DLD1 (cell line): ENCODE measurements at regions not wholly inside any gene's neighbourhood (a gene's known extent, or its start where the extent isn't known, plus 50 kb on each side); places are given as distances from the start of the nearest gene placed in this dataset.
"Not testable (repeated sequence)": the region's sequence is repeated elsewhere in the genome, so short reads cannot be mapped to it uniquely, and the experiment has no call there.

Experiments
- in situ Hi-C: cut with HindIII; loops from 2 replicates; pipeline ENCODE4 v1.10.0; 2017; ENCODE audit warnings: low sequenced_read_pairs

- in situ Hi-C loops: no loop called here
These were observed 113.0 kb upstream of the RREB1 start for GRCh38 chr6:6994796-6995195.

DNA sequence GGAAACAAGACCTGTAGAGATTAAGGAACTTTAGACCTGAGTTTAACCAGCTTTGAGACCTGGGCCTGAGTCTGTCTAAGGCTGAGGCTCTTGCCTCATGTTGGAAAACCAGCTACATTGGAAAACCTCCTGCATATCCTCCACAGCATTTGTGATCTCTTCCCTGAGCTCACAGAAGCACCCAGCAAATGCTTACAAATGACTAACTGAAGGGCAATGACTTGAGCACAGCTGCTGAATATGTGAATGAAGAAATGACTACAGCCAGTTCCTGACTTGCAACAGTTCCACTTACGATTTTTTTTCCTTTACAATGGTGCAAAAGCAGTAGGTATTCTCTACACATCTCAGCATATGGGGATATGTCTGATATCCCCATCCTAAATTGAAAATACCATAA, 112.4 kb upstream of the RREB1 start:
- in situ Hi-C loops: no loop called here

DNA sequence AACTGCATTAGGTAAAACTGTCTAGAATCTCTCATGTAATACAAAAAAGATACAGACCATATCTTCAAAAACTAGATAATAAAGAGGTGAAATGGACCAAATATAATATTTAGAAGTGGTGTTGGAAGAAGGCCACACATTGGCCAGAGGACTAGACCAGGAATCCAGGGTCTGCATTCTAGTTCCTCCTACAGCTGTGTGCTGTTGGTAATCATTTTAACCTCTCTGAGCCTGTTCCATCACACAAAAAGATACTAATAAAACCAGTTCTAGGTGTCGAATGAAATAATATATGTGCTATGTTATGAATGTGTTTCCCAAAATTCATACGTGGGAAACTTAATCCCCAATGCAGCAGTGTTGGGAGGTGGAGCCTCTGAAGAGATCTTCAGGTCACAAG, 111.6 kb upstream of the RREB1 start:
- in situ Hi-C loops: no loop called here

DNA sequence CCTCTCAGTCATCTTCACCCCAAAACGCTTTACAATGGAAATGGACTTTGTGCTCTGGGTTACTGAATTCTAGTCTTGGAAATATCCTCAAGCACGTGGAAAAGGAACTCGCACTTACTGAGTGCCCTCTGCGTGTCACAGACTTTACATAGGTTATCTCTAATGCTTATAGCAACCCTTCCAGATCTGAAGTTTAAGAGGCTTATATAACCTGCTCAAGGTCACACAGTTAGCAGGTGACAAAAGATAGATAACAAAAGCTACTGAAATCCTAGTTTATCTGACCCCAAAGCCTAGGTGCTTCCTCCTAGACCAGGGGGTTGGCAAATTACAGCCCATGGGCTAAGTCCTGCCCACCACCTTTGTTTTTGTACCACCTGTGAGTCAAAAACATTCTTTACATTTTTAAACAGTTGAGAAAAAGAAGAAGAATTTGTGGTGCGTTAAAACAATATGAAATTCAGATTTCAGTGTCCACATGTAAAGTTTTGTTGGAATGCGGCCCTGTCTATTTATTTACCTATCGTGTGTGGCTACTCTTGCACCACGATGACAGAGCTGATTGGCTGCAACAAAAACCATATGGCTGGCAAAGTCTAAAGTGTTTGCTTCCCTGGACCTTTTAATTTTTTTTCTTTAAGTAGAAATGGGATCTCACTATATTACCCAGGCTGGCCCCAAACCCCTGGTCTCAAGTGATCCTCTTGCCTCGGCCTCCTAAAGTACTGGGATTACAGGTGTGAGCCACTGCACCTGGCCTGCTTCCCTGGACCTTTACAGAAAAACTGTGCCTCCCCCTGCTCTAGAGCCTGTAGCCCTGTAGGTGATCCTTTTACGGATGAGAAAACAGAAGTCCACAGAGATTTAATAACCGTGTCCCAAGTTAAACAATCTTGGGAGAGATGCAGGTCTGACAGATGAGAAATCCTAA, 110.2 kb upstream of the RREB1 start:
- in situ Hi-C loops: no loop called here

DNA sequence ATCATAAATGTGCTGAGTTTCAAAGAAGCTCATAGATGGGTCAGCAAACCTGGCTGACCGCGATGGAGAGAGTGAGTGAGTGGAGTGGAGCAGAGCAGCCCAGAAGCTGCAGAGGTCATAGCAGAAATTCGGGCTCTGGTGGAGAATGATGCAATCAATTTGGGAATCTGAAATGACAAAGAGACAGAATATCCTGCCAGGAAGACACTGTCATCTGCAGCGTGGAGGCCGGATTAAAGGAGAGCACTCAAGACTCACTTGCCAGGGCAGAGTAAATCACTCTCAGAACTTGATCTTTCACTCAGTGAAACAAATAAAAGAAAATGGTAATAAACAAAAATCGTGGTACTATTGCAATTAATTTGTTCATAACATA, 109.6 kb upstream of the RREB1 start:
- in situ Hi-C loops: no loop called here

DNA sequence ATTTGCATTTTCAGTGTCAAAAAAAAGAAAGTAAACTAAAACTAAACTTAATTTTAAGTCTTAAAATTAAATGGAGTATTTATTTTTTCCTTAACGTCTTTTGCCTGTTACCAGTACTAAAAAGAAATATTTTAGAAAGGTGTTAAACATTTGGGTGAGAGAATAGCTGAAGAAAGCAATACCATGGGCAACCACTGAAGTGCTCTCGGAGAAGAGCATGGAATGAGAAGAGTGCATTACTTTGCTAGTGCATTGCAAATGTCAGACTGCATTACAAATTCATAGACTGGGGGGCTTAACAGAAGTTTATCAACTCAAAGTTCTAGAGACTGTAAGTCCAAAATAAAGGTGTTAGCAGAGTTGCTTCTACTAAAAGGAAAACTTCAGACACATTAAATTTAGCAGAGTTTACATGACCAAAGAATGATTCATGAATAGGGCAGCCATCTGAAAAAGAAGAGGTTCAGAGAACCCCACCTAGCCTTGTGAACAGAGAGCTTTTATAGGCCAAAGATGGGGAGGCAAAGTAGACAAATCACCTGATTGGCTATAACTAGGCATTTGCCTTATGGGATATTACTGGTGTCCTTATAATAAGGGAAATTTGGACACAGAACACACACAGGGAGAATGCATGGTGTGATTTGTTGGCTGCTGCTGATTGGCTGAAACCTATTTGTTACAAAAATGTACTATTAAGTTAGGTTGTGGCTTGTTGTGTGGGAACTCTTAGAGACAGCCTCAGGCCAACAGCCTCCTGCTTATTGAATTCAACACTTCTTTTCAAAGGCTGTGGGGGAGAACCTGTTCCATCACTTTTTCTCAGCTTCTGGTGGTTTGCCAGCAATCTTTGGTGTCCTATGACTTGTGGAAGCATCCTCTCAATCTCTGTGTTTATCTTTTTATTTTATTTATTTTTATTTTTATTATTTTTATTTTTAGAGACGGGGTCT, 106.7 kb upstream of the RREB1 start:
- in situ Hi-C loops: no loop called here

DNA sequence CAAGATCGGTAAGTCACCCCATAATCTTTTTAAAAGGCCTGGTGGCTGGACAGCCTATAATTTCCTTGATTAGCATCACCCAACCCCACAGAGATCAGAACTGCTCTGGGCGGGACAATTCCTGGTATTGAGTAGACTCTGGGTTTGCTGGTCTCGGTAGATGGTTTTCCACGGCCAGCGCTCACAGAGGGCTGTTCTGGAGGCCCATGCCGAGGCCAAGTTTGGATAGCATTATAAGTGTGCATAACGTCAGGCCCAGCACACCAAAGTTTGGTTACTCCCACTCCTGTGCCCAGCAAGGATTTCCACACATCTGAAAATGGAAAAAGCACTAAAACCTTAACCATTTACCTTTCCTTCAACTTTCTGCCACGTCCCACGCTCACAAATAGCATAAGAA, 104.7 kb upstream of the RREB1 start:
- in situ Hi-C loops: no loop called here

GRCh38 chr6:7004581-7005297, 103.0 kb upstream of the RREB1 start:
- in situ Hi-C loops: no loop called here

DNA sequence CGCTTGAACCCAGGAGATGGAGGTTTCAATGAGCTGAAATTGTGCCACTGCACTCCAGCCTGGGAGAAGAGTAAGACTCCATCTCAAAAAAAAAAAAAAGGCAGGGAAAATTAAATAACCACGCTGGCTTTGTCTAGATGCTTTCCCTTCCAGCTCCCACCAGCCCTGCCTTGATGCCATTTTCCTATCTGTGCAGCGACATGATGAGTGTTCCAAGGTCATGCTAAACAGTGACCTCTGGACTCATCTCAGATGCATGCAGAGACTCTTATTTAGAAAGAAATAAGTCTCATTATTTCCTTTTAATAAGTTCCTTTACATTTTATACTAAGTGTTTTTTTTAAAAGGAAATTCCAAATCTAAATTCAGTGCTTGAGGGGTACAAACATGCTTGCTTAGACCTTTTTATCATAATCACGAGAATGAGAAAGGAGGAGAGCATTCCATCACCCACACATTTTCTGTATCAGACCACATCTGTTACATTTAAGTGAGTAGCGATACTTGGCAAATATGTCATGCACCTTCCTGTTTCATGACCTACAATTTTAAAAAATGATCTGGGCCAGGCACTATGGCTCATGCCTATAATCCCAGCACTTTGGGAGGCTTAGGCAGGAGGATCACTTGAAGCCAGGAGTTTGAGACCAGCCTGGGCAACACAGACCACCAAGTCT, 101.1 kb upstream of the RREB1 start:
- in situ Hi-C loops: no loop called here

DNA sequence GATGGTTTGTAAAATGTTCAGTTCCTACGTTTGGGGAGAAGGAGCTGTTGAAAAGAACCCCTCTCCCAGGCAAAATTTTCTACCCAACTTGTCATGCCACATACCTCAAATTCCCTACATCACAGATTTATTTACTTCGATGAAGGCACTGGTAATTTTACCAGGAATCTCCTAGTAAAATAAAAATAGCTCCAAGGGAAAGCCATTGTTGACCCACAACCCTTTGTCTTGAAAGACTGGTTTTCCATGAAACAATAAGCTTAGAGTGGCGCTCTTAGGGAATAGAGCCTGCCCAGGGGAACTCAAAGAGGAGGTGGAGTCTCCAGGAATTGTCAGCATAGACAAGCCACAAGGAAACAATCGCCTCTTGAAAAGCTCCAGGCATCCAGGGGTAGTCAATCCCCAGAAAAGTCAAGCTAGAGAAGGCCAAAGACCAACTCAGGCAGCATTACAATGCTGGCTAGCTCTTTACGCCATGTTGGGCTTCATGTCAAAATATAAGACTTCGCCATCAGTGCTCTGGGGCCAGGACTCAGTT, 99.2 kb upstream of the RREB1 start:
- in situ Hi-C loops: no loop called here

GRCh38 chr6:7016226-7016625, 91.5 kb upstream of the RREB1 start:
- in situ Hi-C loops: no loop called here

DNA sequence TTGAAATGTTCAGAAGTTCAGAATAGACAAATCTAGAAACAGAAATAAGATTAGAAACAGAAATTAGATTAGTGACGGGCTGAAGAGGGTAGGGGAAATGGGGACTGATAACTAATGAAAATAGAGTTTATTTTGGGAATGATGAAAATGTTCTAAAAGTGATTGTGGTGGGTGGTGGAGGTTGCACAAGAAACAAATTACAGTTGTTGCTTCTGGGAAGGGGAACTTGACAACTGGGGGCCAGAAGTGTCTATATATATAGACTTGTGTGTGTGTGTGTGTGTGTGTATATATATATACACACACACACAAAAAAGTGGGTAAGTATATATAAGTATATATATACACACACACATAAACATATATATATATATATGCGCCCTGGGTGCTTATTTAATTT, 86.5 kb upstream of the RREB1 start:
- in situ Hi-C loops: no loop called here

DNA sequence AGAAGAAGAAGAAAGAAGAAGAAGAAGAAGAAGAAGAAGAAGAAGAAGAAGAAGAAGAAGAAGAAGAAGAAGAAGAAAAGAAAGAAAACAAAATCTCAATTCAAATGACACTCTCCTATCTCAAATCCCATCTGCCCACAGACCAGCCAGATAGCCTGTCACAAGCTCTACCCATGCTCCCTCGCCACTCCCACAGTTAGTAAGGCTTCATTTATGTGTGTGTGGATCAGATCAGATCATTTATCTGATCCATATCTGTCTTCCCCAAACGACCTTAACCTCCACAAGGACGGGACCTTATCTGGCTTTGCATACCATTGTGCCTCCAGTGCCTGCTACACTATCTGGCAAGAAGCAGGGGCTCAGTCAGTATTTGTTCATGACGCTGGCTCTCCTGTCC, 81.9 kb upstream of the RREB1 start:
- in situ Hi-C loops: no loop called here

- in situ Hi-C loops: not testable (repeated sequence)
These were observed 78.8 kb upstream of the RREB1 start for GRCh38 chr6:7028963-7029362.

DNA sequence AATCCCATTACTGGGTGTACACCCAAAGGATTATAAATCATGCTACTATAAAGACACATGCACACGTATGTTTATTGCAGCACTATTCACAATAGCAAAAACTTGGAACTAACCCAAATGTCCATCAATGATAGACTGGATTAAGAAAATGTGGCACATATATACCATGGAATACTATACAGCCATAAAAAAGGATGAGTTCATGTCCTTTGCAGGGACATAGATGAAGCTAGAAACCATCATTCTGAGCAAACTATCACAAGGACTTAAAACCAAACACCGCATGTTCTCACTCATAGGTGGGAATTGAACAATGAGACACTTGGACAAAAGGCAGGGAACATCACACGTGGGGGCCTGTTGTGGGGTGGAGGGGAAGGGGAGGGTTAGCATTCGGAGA, 76.8 kb upstream of the RREB1 start:
- in situ Hi-C loops: not testable (repeated sequence)

GRCh38 chr6:7033202-7033601, 74.6 kb upstream of the RREB1 start:
- in situ Hi-C loops: no loop called here

DNA sequence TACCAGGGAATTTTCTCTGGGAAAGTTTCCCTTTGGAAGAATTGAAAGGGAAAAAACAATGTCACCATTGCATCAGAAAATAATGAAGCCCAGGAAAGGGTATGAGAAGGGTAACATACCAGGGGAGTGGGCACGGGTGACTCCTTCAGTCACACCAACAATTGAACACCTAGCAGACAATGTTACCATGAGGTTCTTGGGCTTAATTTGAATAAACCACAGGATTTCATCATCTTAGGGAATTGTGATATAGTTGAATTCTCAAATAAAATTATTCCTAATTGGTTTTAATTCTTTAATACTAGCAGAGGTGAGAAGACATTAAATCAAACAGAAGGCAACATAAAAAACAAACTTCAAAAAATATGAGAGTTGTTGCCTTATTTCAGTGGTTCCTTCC, 73.7 kb upstream of the RREB1 start:
- in situ Hi-C loops: no loop called here

- in situ Hi-C loops: no loop called here
These were observed 71.9 kb upstream of the RREB1 start for GRCh38 chr6:7035837-7036249.

GRCh38 chr6:7041511-7042026, 66.2 kb upstream of the RREB1 start:
- in situ Hi-C loops: no loop called here

- in situ Hi-C loops: no loop called here
These were observed 65.6 kb upstream of the RREB1 start for GRCh38 chr6:7042056-7042653.
